Thyroid gland (tissue), 4 donors: ENCODE measurements at regions not wholly inside any gene's neighbourhood (a gene's known extent, or its start where the extent isn't known, plus 50 kb on each side); places are given as distances from the start of the nearest gene placed in this dataset.

ENCODE experiments used
- CTCF ChIP-seq, 6 experiments: fragments of 200-600 bp in 3 of 6; fragments of 450-650 bp in 3 of 6; sonication (generic) in 3 of 6; IDR thresholded peaks; one replicate each; pipeline ENCODE4 v1.5.1; 2016 to 2019; ENCODE audit warnings: antibody characterized with exemption in 6 of 6, mild to moderate bottlenecking in 2 of 6, inconsistent platforms in 1 of 6, moderate library complexity in 1 of 6
- POLR2A ChIP-seq, 2 donors: fragments of 450-650 bp; IDR thresholded peaks; one replicate each; pipeline ENCODE4 v1.6.1; 2017; ENCODE audit warnings: antibody characterized with exemption in 2 of 2, mild to moderate bottlenecking in 2 of 2, moderate library complexity in 1 of 2

DNA sequence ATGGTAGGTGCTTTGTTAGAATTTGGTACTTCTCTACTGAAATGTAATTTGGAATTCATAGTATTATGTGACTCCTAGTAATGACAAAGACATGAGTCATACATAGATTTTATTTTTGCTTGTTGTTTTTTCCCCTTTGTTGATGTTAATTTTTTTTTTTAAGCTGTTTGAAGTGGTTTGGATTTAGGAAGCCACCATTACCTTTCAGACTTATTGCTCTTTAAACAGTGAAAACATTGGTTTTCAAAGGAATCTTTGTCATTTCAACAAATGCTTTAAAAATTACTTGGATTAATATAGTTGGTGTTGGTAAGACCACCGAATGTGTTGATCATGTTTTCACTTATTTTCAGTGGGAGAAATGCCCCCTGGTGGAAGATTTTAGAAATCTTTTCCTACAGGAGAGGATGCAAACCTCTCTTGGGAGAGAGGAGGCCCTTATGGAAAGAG is 170.1 kb upstream of the PITX1 start:
- TF ChIP-seq POLR2A (IDR thresholded peaks at IDR 0.05) (no peak), CTCF (IDR thresholded peaks at IDR 0.05) (peak in 5 of 6 experiments; percentile 8 to 29 (median 23))
